CD4-positive, CD25-positive, alpha-beta regulatory T cell (primary cell): ENCODE measurements at regions not wholly inside any gene's neighbourhood (a gene's known extent, or its start where the extent isn't known, plus 50 kb on each side); places are given as distances from the start of the nearest gene placed in this dataset.
"Not testable (repeated sequence)": the region's sequence is repeated elsewhere in the genome, so short reads cannot be mapped to it uniquely, and the experiment has no call there.

Source experiments
- ATAC-seq, 2 donors: fragments of 150-1000 bp; cut with Tn5 transposase; one replicate each; pipeline ENCODE4 v1.10.0; 2021; ENCODE audit warnings: low read depth in 2 of 2, moderate number of reproducible peaks in 2 of 2, moderate library complexity in 1 of 2
- DNase-seq, 3 donors: peaks; one replicate each; pipeline versions ENCODE4 v3.0.0 to v3.0.0-alpha.2; 2012 to 2022; ENCODE audit warnings: mixed read lengths in 1 of 3
- H3K27ac ChIP-seq: one replicate; pipeline ENCODE4 v1.7.0; 2013; ENCODE audit warnings: mild to moderate bottlenecking, low read length; ENCODE audit not compliant: insufficient read depth, poor library complexity, severe bottlenecking
- H3K27me3 ChIP-seq: one replicate; pipeline ENCODE4 v1.7.0; 2013; ENCODE audit warnings: low read length; ENCODE audit not compliant: control insufficient read depth, insufficient read depth
- H3K36me3 ChIP-seq: one replicate; pipeline ENCODE4 v1.7.0; 2013; ENCODE audit warnings: mild to moderate bottlenecking, low read length, moderate library complexity; ENCODE audit not compliant: control insufficient read depth, insufficient read depth
- H3K4me1 ChIP-seq: 2 replicates; pipeline ENCODE4 v1.7.0; 2013; ENCODE audit warnings: mild to moderate bottlenecking, low read length; ENCODE audit not compliant: insufficient read depth, control insufficient read depth, poor library complexity, severe bottlenecking
- H3K4me3 ChIP-seq: one replicate; pipeline ENCODE4 v1.7.0; 2013; ENCODE audit warnings: low read depth, mild to moderate bottlenecking, low read length, moderate library complexity
- H3K9me3 ChIP-seq, 2 experiments: 1 replicate in 1 of 2; 2 replicates in 1 of 2; pipeline ENCODE4 v1.7.0; 2013; ENCODE audit warnings: low read length in 2 of 2, mild to moderate bottlenecking in 1 of 2, moderate library complexity in 1 of 2; ENCODE audit not compliant: control insufficient read depth in 2 of 2
- H3K27ac Mint-ChIP-seq, 3 donors: one replicate each; pipeline ENCODE4 v1.8.0; 2020 to 2022; ENCODE audit warnings: mild to moderate bottlenecking in 3 of 3, mixed read lengths in 3 of 3, moderate library complexity in 2 of 3
- H3K27me3 Mint-ChIP-seq: one replicate; pipeline ENCODE4 v1.8.0; 2022; ENCODE audit warnings: mild to moderate bottlenecking, mixed read lengths
- H3K36me3 Mint-ChIP-seq: one replicate; pipeline ENCODE4 v1.8.0; 2020; ENCODE audit warnings: mixed read lengths
- H3K4me1 Mint-ChIP-seq, 4 donors: one replicate each; pipeline ENCODE4 v1.8.0; 2020 to 2022; ENCODE audit warnings: mixed read lengths in 4 of 4, mild to moderate bottlenecking in 1 of 4
- H3K4me3 Mint-ChIP-seq, 4 donors: one replicate each; pipeline ENCODE4 v1.8.0; 2020 to 2022; ENCODE audit warnings: mild to moderate bottlenecking in 4 of 4, mixed read lengths in 4 of 4, moderate library complexity in 3 of 4
- H3K9me3 Mint-ChIP-seq, 7 donors: one replicate each; pipeline ENCODE4 v1.8.0; 2020 to 2022; ENCODE audit warnings: mixed read lengths in 7 of 7, mild to moderate bottlenecking in 3 of 7, moderate library complexity in 2 of 7

- not testable (repeated sequence) for H3K36me3 Mint-ChIP-seq, H3K27ac ChIP-seq, DNase-seq, H3K4me3 ChIP-seq, H3K27ac Mint-ChIP-seq, H3K9me3 Mint-ChIP-seq, H3K27me3 Mint-ChIP-seq, H3K4me1 Mint-ChIP-seq, H3K36me3 ChIP-seq, H3K27me3 ChIP-seq, ATAC-seq, H3K4me1 ChIP-seq, H3K4me3 Mint-ChIP-seq, H3K9me3 ChIP-seq
Observed at GRCh38 chr1:99374693-99375092, 110.4 kb downstream of the PLPPR4 start.

GRCh38 chr1:99384021-99384420 is 119.7 kb downstream of the PLPPR4 start:
- no peaks in the 10 kb centered on the region for H3K36me3 Mint-ChIP-seq
- ATAC-seq (no peak), DNase-seq (no peak)
- H3K27ac ChIP-seq = no peak overlapping the region
- no peaks in the 10 kb centered on the region for H3K36me3 ChIP-seq
- H3K4me1 ChIP-seq = no peaks in the 10 kb centered on the region
- peaks cover 0 to 5% (median 0%) of the 10 kb centered on the region in 7 donors for H3K9me3 Mint-ChIP-seq
- no peaks in the 10 kb centered on the region for H3K4me1 Mint-ChIP-seq
- no peak overlapping the region for H3K4me3 Mint-ChIP-seq
- no peak overlapping the region for H3K4me3 ChIP-seq
- no peak overlapping the region for H3K27ac Mint-ChIP-seq
- H3K9me3 ChIP-seq = no peaks in the 10 kb centered on the region
- no peaks in the 10 kb centered on the region for H3K27me3 ChIP-seq
- no peaks in the 10 kb centered on the region for H3K27me3 Mint-ChIP-seq

- no peak overlapping the region for H3K4me3 ChIP-seq
- no peaks in the 10 kb centered on the region for H3K9me3 ChIP-seq
- H3K36me3 ChIP-seq = no peaks in the 10 kb centered on the region
- Mint-ChIP-seq H3K27me3 (no peaks in the 10 kb centered on the region), H3K36me3 (no peaks in the 10 kb centered on the region), H3K4me1 (no peaks in the 10 kb centered on the region), H3K27ac (no peak overlapping the region), H3K4me3 (no peak overlapping the region), H3K9me3 (peaks cover 0 to 5% (median 0%) of the 10 kb centered on the region in 7 donors)
- H3K27me3 ChIP-seq = no peaks in the 10 kb centered on the region
- DNase-seq (no peak), ATAC-seq (no peak)
- no peaks in the 10 kb centered on the region for H3K4me1 ChIP-seq
- no peak overlapping the region for H3K27ac ChIP-seq
Observed at GRCh38 chr1:99385852-99386251, 121.6 kb downstream of the PLPPR4 start.

- H3K27ac Mint-ChIP-seq = no peak overlapping the region
- H3K9me3 ChIP-seq = no peaks in the 10 kb centered on the region
- H3K4me1 Mint-ChIP-seq = no peaks in the 10 kb centered on the region
- ATAC-seq (no peak), DNase-seq (no peak)
- H3K27me3 ChIP-seq = no peaks in the 10 kb centered on the region
- H3K4me1 ChIP-seq = no peaks in the 10 kb centered on the region
- no peaks in the 10 kb centered on the region for H3K27me3 Mint-ChIP-seq
- no peak overlapping the region for H3K27ac ChIP-seq
- no peak overlapping the region for H3K4me3 ChIP-seq
- H3K36me3 ChIP-seq = no peaks in the 10 kb centered on the region
- no peaks in the 10 kb centered on the region for H3K36me3 Mint-ChIP-seq
- peaks cover 0 to 3% (median 0%) of the 10 kb centered on the region in 7 donors for H3K9me3 Mint-ChIP-seq
- H3K4me3 Mint-ChIP-seq = no peak overlapping the region
Observed at GRCh38 chr1:99396389-99396788, 132.1 kb downstream of the PLPPR4 start.

GRCh38 chr1:99397029-99397428 is 132.7 kb downstream of the PLPPR4 start:
- H3K27ac ChIP-seq = no peak overlapping the region
- ATAC-seq = no peak
- no peaks in the 10 kb centered on the region for H3K4me1 ChIP-seq
- no peak for DNase-seq
- Mint-ChIP-seq H3K4me3 (no peak overlapping the region), H3K9me3 (peaks cover 0 to 3% (median 0%) of the 10 kb centered on the region in 7 donors), H3K27ac (no peak overlapping the region), H3K27me3 (no peaks in the 10 kb centered on the region), H3K4me1 (no peaks in the 10 kb centered on the region), H3K36me3 (no peaks in the 10 kb centered on the region)
- no peaks in the 10 kb centered on the region for H3K27me3 ChIP-seq
- H3K36me3 ChIP-seq = no peaks in the 10 kb centered on the region
- H3K4me3 ChIP-seq = no peak overlapping the region
- no peaks in the 10 kb centered on the region for H3K9me3 ChIP-seq

- ATAC-seq (no peak), DNase-seq (no peak)
- Mint-ChIP-seq H3K27me3 (no peaks in the 10 kb centered on the region), H3K9me3 (peaks cover 0 to 4% (median 0%) of the 10 kb centered on the region in 7 donors), H3K27ac (no peak overlapping the region), H3K36me3 (no peaks in the 10 kb centered on the region), H3K4me3 (no peak overlapping the region), H3K4me1 (no peaks in the 10 kb centered on the region)
- no peak overlapping the region for H3K27ac ChIP-seq
- H3K36me3 ChIP-seq = no peaks in the 10 kb centered on the region
- no peaks in the 10 kb centered on the region for H3K9me3 ChIP-seq
- H3K4me3 ChIP-seq = no peak overlapping the region
- no peaks in the 10 kb centered on the region for H3K27me3 ChIP-seq
- no peaks in the 10 kb centered on the region for H3K4me1 ChIP-seq
Observed at GRCh38 chr1:99397863-99398262, 133.6 kb downstream of the PLPPR4 start.

- H3K27ac Mint-ChIP-seq, H3K36me3 ChIP-seq, H3K4me3 Mint-ChIP-seq, H3K27me3 Mint-ChIP-seq, H3K36me3 Mint-ChIP-seq, ATAC-seq, H3K27me3 ChIP-seq, DNase-seq, H3K9me3 Mint-ChIP-seq, H3K4me1 Mint-ChIP-seq, H3K4me3 ChIP-seq, H3K9me3 ChIP-seq, H3K4me1 ChIP-seq, H3K27ac ChIP-seq: not testable (repeated sequence)
Observed at GRCh38 chr1:99401556-99401955, 137.3 kb downstream of the PLPPR4 start.

- ATAC-seq = not testable (repeated sequence)
Observed at GRCh38 chr1:99404399-99404798, 140.1 kb downstream of the PLPPR4 start.

More at GRCh38 chr1:99404399-99404798, 140.1 kb downstream of the PLPPR4 start:
- not testable (repeated sequence) for H3K27ac Mint-ChIP-seq, H3K27ac ChIP-seq, H3K36me3 ChIP-seq, H3K4me1 ChIP-seq, H3K9me3 ChIP-seq, H3K9me3 Mint-ChIP-seq, H3K36me3 Mint-ChIP-seq, H3K4me3 Mint-ChIP-seq, H3K27me3 Mint-ChIP-seq, H3K27me3 ChIP-seq, H3K4me1 Mint-ChIP-seq, DNase-seq, H3K4me3 ChIP-seq
